ENCODE measurements at regions not wholly inside any gene's neighbourhood (a gene's known extent, or its start where the extent isn't known, plus 50 kb on each side); places are given as distances from the start of the nearest gene placed in this dataset.

DNA sequence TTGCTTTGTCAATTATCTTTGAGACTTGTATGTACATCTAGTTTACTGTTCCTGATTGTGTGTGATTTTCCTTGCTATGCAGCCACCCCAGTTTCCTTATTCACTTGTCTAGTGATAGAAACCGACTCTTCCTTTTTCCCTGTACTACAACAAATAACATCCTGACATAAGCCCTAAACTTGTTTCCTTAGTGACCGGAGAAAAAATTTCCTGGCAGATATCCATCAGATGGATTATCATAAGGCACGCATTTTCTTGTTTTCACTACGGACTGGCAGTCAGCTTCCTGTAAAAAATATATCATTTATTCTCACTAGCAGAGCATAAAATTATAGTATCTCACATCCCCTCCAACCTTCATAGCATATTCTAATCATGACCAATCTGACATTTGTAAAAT lies 410.7 kb downstream of the CENPC start:
- CTCF ChIA-PET = no interaction called here
- FAIRE-seq (no peak), DNase-seq (ENCODE audit: low read depth, low spot score) (peak; percentile 30)
- TF ChIP-seq EZH2 (IDR thresholded peaks at IDR 0.05; ENCODE audit: borderline replicate concordance, low read depth, low read length, severe bottlenecking) = no peak
- no peak for TF ChIP-seq MYC (IDR thresholded peaks at IDR 0.05; ENCODE audit: low read depth, low read length)
- TF ChIP-seq GATA2 (IDR thresholded peaks at IDR 0.05; ENCODE audit: insufficient read depth, insufficient read length, low read depth, low read length) = no peak
- TF ChIP-seq, protein P1, sequence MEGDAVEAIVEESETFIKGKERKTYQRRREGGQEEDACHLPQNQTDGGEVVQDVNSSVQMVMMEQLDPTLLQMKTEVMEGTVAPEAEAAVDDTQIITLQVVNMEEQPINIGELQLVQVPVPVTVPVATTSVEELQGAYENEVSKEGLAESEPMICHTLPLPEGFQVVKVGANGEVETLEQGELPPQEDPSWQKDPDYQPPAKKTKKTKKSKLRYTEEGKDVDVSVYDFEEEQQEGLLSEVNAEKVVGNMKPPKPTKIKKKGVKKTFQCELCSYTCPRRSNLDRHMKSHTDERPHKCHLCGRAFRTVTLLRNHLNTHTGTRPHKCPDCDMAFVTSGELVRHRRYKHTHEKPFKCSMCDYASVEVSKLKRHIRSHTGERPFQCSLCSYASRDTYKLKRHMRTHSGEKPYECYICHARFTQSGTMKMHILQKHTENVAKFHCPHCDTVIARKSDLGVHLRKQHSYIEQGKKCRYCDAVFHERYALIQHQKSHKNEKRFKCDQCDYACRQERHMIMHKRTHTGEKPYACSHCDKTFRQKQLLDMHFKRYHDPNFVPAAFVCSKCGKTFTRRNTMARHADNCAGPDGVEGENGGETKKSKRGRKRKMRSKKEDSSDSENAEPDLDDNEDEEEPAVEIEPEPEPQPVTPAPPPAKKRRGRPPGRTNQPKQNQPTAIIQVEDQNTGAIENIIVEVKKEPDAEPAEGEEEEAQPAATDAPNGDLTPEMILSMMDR (IDR thresholded peaks at IDR 0.05; ENCODE audit: extremely low read depth in 1 of 2, insufficient read depth in 1 of 2, low read depth in 1 of 2, low read length in 2 of 2) = no peak
- TF ChIP-seq, protein P2, sequence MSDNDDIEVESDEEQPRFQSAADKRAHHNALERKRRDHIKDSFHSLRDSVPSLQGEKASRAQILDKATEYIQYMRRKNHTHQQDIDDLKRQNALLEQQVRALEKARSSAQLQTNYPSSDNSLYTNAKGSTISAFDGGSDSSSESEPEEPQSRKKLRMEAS (IDR thresholded peaks at IDR 0.05; ENCODE audit: insufficient read depth, insufficient read length) = no peak
- no peak for TF ChIP-seq POLR2A (IDR thresholded peaks at IDR 0.05; ENCODE audit: low read depth, low read length)
- TF ChIP-seq JUN (IDR thresholded peaks at IDR 0.05; ENCODE audit: borderline replicate concordance, insufficient read depth, insufficient read length, low read depth) = no peak
- TF ChIP-seq FOS (IDR thresholded peaks at IDR 0.05; ENCODE audit: borderline replicate concordance, insufficient read depth, low read length) = no peak
- dilution Hi-C loops (cut with MboI; ENCODE audit: extremely low pct_ligation_motif_present, low sequenced_read_pairs) (no loop called here), intact Hi-C loops (cut with micrococcal nuclease) (no loop called here)
- no peak overlapping the region for H2AFZ ChIP-seq (ENCODE audit: low read depth, low read length)
- H3K27me3 ChIP-seq (ENCODE audit: control insufficient read depth in 2 of 2, insufficient read depth in 2 of 2, low read length in 2 of 2) = no peaks in the 10 kb centered on the region
- H3K4me3 ChIP-seq (replicated peaks in 1 of 3; ENCODE audit: insufficient read depth in 1 of 3, low read depth in 1 of 3, low read length in 3 of 3) = no peak overlapping the region
- BruUV-seq (replicated peaks) = no TSS peak
- no peaks in the 10 kb centered on the region for H3K79me2 ChIP-seq (ENCODE audit: control insufficient read depth, insufficient read depth, low read length)
- H3K36me3 ChIP-seq (ENCODE audit: control insufficient read depth in 2 of 2, extremely low read depth in 1 of 2, insufficient read depth in 2 of 2, low read length in 2 of 2) = no peaks in the 10 kb centered on the region
- POLR2A ChIA-PET = no interaction called here
- H3K4me1 ChIP-seq (ENCODE audit: control insufficient read depth, extremely low read depth, insufficient read depth, low read length) = no peaks in the 10 kb centered on the region
- H3K9me3 ChIP-seq (replicated peaks; ENCODE audit: control insufficient read depth, insufficient read depth, low read length) = no peaks in the 10 kb centered on the region
- no peaks in the 10 kb centered on the region for H4K20me1 ChIP-seq (replicated peaks; ENCODE audit: control insufficient read depth, extremely low read depth, insufficient read depth, low read length)
- no peak overlapping the region for H3K9ac ChIP-seq (replicated peaks; ENCODE audit: extremely low read depth, insufficient read depth, low read length)
- no peak overlapping the region for H3K27ac ChIP-seq (ENCODE audit: insufficient read depth, low read depth, low read length)
- H3K9me1 ChIP-seq (replicated peaks; ENCODE audit: control insufficient read depth, extremely low read depth, insufficient read depth, low read length) = no peaks in the 10 kb centered on the region
- H3K4me2 ChIP-seq (ENCODE audit: insufficient read depth, low read length) = no peak overlapping the region

All from endothelial cell of umbilical vein (primary cell).